IgD-negative memory B cell (primary cell): ENCODE measurements at regions not wholly inside any gene's neighbourhood (a gene's known extent, or its start where the extent isn't known, plus 50 kb on each side); places are given as distances from the start of the nearest gene placed in this dataset.
A peak's percentile ranks its signal among the peaks of the same experiment; 100 is the strongest.

Experiments used
- H3K27ac Mint-ChIP-seq, 3 donors: one replicate each; pipeline ENCODE4 v1.8.0; 2020 to 2022; ENCODE audit warnings: mild to moderate bottlenecking in 3 of 3, mixed read lengths in 3 of 3, moderate library complexity in 1 of 3
- H3K27me3 Mint-ChIP-seq: one replicate; pipeline ENCODE4 v1.8.0; 2021; ENCODE audit warnings: mixed read lengths
- H3K36me3 Mint-ChIP-seq: one replicate; pipeline ENCODE4 v1.8.0; 2020; ENCODE audit warnings: mild to moderate bottlenecking, mixed read lengths
- H3K4me1 Mint-ChIP-seq, 3 donors: one replicate each; pipeline ENCODE4 v1.8.0; 2020 to 2022; ENCODE audit warnings: mixed read lengths in 3 of 3, mild to moderate bottlenecking in 1 of 3
- H3K4me3 Mint-ChIP-seq, 4 donors: one replicate each; pipeline ENCODE4 v1.8.0; 2020 to 2022; ENCODE audit warnings: mild to moderate bottlenecking in 4 of 4, mixed read lengths in 4 of 4, moderate library complexity in 3 of 4
- H3K9me3 Mint-ChIP-seq, 3 donors: one replicate each; pipeline ENCODE4 v1.8.0; 2020 to 2021; ENCODE audit warnings: mixed read lengths in 3 of 3, mild to moderate bottlenecking in 1 of 3

GRCh38 chr2:8477552-8478470 is 204.0 kb upstream of the ID2 start:
- H3K4me3 Mint-ChIP-seq: peak overlapping the region; percentile 36 to 85 (median 72)
- H3K27ac Mint-ChIP-seq: peak overlapping the region; percentile 28 to 80 (median 41)
- peaks cover 0 to 3% (median 0%) of the 10 kb centered on the region in 3 donors for H3K9me3 Mint-ChIP-seq
- no peaks in the 10 kb centered on the region for H3K36me3 Mint-ChIP-seq
- peaks cover 67% of the 10 kb centered on the region for H3K27me3 Mint-ChIP-seq
- peaks cover 35 to 43% (median 40%) of the 10 kb centered on the region in 3 donors for H3K4me1 Mint-ChIP-seq

GRCh38 chr2:8478471-8478793 is 203.4 kb upstream of the ID2 start:
- peak overlapping the region in 2 of 4 donors; percentile 82 to 85 for H3K4me3 Mint-ChIP-seq
- peaks cover 35 to 42% (median 38%) of the 10 kb centered on the region in 3 donors for H3K4me1 Mint-ChIP-seq
- peaks cover 2% of the 10 kb centered on the region for H3K36me3 Mint-ChIP-seq
- peaks cover 67% of the 10 kb centered on the region for H3K27me3 Mint-ChIP-seq
- peaks cover 0 to 3% (median 0%) of the 10 kb centered on the region in 3 donors for H3K9me3 Mint-ChIP-seq
- no peak overlapping the region for H3K27ac Mint-ChIP-seq

- Mint-ChIP-seq H3K4me3 (no peak overlapping the region), H3K27me3 (peaks cover 61% of the 10 kb centered on the region), H3K9me3 (peaks cover 0 to 3% (median 0%) of the 10 kb centered on the region in 3 donors), H3K27ac (no peak overlapping the region), H3K36me3 (peaks cover 2% of the 10 kb centered on the region), H3K4me1 (peaks cover 35 to 42% (median 38%) of the 10 kb centered on the region in 3 donors)
Measured at GRCh38 chr2:8479298-8479697, 202.6 kb upstream of the ID2 start.

GRCh38 chr2:8480915-8481314 is 200.9 kb upstream of the ID2 start:
- H3K4me3 Mint-ChIP-seq: no peak overlapping the region
- peaks cover 2% of the 10 kb centered on the region for H3K36me3 Mint-ChIP-seq
- H3K4me1 Mint-ChIP-seq: peaks cover 26 to 35% (median 29%) of the 10 kb centered on the region in 3 donors
- peaks cover 55% of the 10 kb centered on the region for H3K27me3 Mint-ChIP-seq
- H3K9me3 Mint-ChIP-seq: peaks cover 0 to 3% (median 0%) of the 10 kb centered on the region in 3 donors
- no peak overlapping the region for H3K27ac Mint-ChIP-seq

GRCh38 chr2:8481463-8482009 is 200.3 kb upstream of the ID2 start:
- Mint-ChIP-seq H3K9me3 (peaks cover 0 to 4% (median 0%) of the 10 kb centered on the region in 3 donors), H3K4me3 (peak overlapping the region in 2 of 4 donors; percentile 46 to 55), H3K27ac (no peak overlapping the region), H3K27me3 (peaks cover 55% of the 10 kb centered on the region), H3K4me1 (peaks cover 22 to 34% (median 24%) of the 10 kb centered on the region in 3 donors), H3K36me3 (peaks cover 2% of the 10 kb centered on the region)

- H3K36me3 Mint-ChIP-seq: peaks cover 2% of the 10 kb centered on the region
- H3K27me3 Mint-ChIP-seq: peaks cover 58% of the 10 kb centered on the region
- peaks cover 0 to 5% (median 0%) of the 10 kb centered on the region in 3 donors for H3K9me3 Mint-ChIP-seq
- no peak overlapping the region for H3K4me3 Mint-ChIP-seq
- peaks cover 16 to 31% (median 20%) of the 10 kb centered on the region in 3 donors for H3K4me1 Mint-ChIP-seq
- H3K27ac Mint-ChIP-seq: no peak overlapping the region
Measured at GRCh38 chr2:8482432-8482831, 199.4 kb upstream of the ID2 start.

- Mint-ChIP-seq H3K27me3 (peaks cover 58% of the 10 kb centered on the region), H3K9me3 (peaks cover 0 to 3% (median 0%) of the 10 kb centered on the region in 3 donors), H3K36me3 (peaks cover 2% of the 10 kb centered on the region), H3K27ac (no peak overlapping the region), H3K4me1 (peaks cover 14 to 32% (median 22%) of the 10 kb centered on the region in 3 donors), H3K4me3 (peak overlapping the region in 1 of 4 donors; percentile 23)
Measured at GRCh38 chr2:8484502-8485283, 197.2 kb upstream of the ID2 start.

GRCh38 chr2:8485736-8486135 is 196.1 kb upstream of the ID2 start:
- Mint-ChIP-seq H3K27me3 (peaks cover 59% of the 10 kb centered on the region), H3K36me3 (peaks cover 2% of the 10 kb centered on the region), H3K4me3 (no peak overlapping the region), H3K4me1 (peaks cover 14 to 32% (median 22%) of the 10 kb centered on the region in 3 donors), H3K9me3 (peaks cover 0 to 3% (median 0%) of the 10 kb centered on the region in 3 donors), H3K27ac (no peak overlapping the region)

GRCh38 chr2:8486141-8486540 is 195.7 kb upstream of the ID2 start:
- Mint-ChIP-seq H3K9me3 (peaks cover 0 to 3% (median 0%) of the 10 kb centered on the region in 3 donors), H3K4me3 (no peak overlapping the region), H3K27me3 (peaks cover 55% of the 10 kb centered on the region), H3K36me3 (peaks cover 2% of the 10 kb centered on the region), H3K4me1 (peaks cover 14 to 32% (median 22%) of the 10 kb centered on the region in 3 donors), H3K27ac (peak overlapping the region in 1 of 3 donors; percentile 71)

GRCh38 chr2:8487461-8487932 is 194.4 kb upstream of the ID2 start:
- peaks cover 0 to 3% (median 0%) of the 10 kb centered on the region in 3 donors for H3K9me3 Mint-ChIP-seq
- H3K4me1 Mint-ChIP-seq: peaks cover 8 to 22% (median 14%) of the 10 kb centered on the region in 3 donors
- peaks cover 54% of the 10 kb centered on the region for H3K27me3 Mint-ChIP-seq
- H3K4me3 Mint-ChIP-seq: peak overlapping the region in 3 of 4 donors; percentile 60 to 89 (median 88)
- H3K36me3 Mint-ChIP-seq: peaks cover 2% of the 10 kb centered on the region
- peak overlapping the region in 1 of 3 donors; percentile 9 for H3K27ac Mint-ChIP-seq

- peak overlapping the region in 2 of 3 donors; percentile 8 to 9 for H3K27ac Mint-ChIP-seq
- peak overlapping the region; percentile 52 to 89 (median 74) for H3K4me3 Mint-ChIP-seq
- H3K27me3 Mint-ChIP-seq: peaks cover 54% of the 10 kb centered on the region
- H3K4me1 Mint-ChIP-seq: peaks cover 8 to 22% (median 14%) of the 10 kb centered on the region in 3 donors
- peaks cover 0 to 3% (median 0%) of the 10 kb centered on the region in 3 donors for H3K9me3 Mint-ChIP-seq
- peaks cover 2% of the 10 kb centered on the region for H3K36me3 Mint-ChIP-seq
Measured at GRCh38 chr2:8488001-8488738, 193.7 kb upstream of the ID2 start.

- Mint-ChIP-seq H3K36me3 (no peaks in the 10 kb centered on the region), H3K4me3 (no peak overlapping the region), H3K27ac (peak overlapping the region in 1 of 3 donors; percentile 47), H3K4me1 (peaks cover 8 to 22% (median 14%) of the 10 kb centered on the region in 3 donors), H3K27me3 (peaks cover 61% of the 10 kb centered on the region), H3K9me3 (peaks cover 0 to 3% (median 0%) of the 10 kb centered on the region in 3 donors)
Measured at GRCh38 chr2:8489221-8489620, 192.6 kb upstream of the ID2 start.

GRCh38 chr2:8489751-8490150 is 192.1 kb upstream of the ID2 start:
- Mint-ChIP-seq H3K27ac (no peak overlapping the region), H3K4me1 (peaks cover 8 to 22% (median 14%) of the 10 kb centered on the region in 3 donors), H3K4me3 (no peak overlapping the region), H3K36me3 (no peaks in the 10 kb centered on the region), H3K9me3 (peaks cover 0 to 3% (median 0%) of the 10 kb centered on the region in 3 donors), H3K27me3 (peaks cover 59% of the 10 kb centered on the region)
